Neural progenitor cell (in vitro differentiated cells): ENCODE measurements at regions not wholly inside any gene's neighbourhood (a gene's known extent, or its start where the extent isn't known, plus 50 kb on each side); places are given as distances from the start of the nearest gene placed in this dataset.

Source experiments
- DNase-seq: peaks from one replicate; pipeline ENCODE4 v3.0.0-alpha.2; 2016; ENCODE audit warnings: low spot score
- H2AFZ ChIP-seq: fragments of 200-600 bp; sonication (generic); replicated peaks from 2 replicates; pipeline ENCODE4 v1.6.1; 2016; ENCODE audit warnings: antibody characterized with exemption
- H3F3A ChIP-seq: fragments of 200-600 bp; sonication (generic); 2 replicates; pipeline ENCODE4 v1.6.1; 2016; ENCODE audit warnings: antibody characterized with exemption, low read depth
- H3K27ac ChIP-seq: fragments of 200-600 bp; sonication (generic); 2 replicates; pipeline ENCODE4 v1.5.1; 2016; ENCODE audit warnings: mild to moderate bottlenecking
- H3K27me3 ChIP-seq: fragments of 200-600 bp; sonication (generic); 2 replicates; pipeline ENCODE4 v1.6.1; 2016; ENCODE audit warnings: mild to moderate bottlenecking, moderate library complexity
- H3K36me3 ChIP-seq: fragments of 200-600 bp; sonication (generic); 2 replicates; pipeline ENCODE4 v1.5.1; 2016
- H3K4me1 ChIP-seq: fragments of 200-600 bp; sonication (generic); 2 replicates; pipeline ENCODE4 v1.6.1; 2016; ENCODE audit warnings: mixed run types
- H3K4me2 ChIP-seq: fragments of 200-600 bp; sonication (generic); 2 replicates; pipeline ENCODE4 v1.6.1; 2016
- H3K4me3 ChIP-seq: fragments of 200-600 bp; sonication (generic); 2 replicates; pipeline ENCODE4 v1.5.1; 2016
- H3K79me2 ChIP-seq: fragments of 200-600 bp; sonication (generic); 2 replicates; pipeline ENCODE4 v1.6.1; 2016; ENCODE audit warnings: low read depth
- H3K9ac ChIP-seq: fragments of 200-600 bp; sonication (generic); 2 replicates; pipeline ENCODE4 v1.6.1; 2016
- H3K9me3 ChIP-seq: fragments of 200-600 bp; sonication (generic); 2 replicates; pipeline ENCODE4 v1.5.1; 2016; ENCODE audit warnings: low read depth
- H4K20me1 ChIP-seq: fragments of 200-600 bp; sonication (generic); 2 replicates; pipeline ENCODE4 v1.6.1; 2016; ENCODE audit warnings: low read depth
- H3K27ac Mint-ChIP-seq: 3 replicates; pipeline ENCODE4 v1.8.0; 2021; ENCODE audit warnings: mixed read lengths
- H3K27me3 Mint-ChIP-seq: 2 replicates; pipeline ENCODE4 v1.8.0; 2022; ENCODE audit warnings: low read depth, mild to moderate bottlenecking, inconsistent platforms, moderate library complexity, mixed read lengths; ENCODE audit not compliant: insufficient read depth
- H3K36me3 Mint-ChIP-seq: 3 replicates; pipeline ENCODE4 v1.8.0; 2021; ENCODE audit warnings: mixed read lengths
- H3K4me1 Mint-ChIP-seq: 3 replicates; pipeline ENCODE4 v1.8.0; 2021; ENCODE audit warnings: mixed read lengths
- H3K4me3 Mint-ChIP-seq: 3 replicates; pipeline ENCODE4 v1.8.0; 2021; ENCODE audit warnings: mild to moderate bottlenecking, moderate library complexity, mixed read lengths
- H3K9me3 Mint-ChIP-seq: 3 replicates; pipeline ENCODE4 v1.8.0; 2020; ENCODE audit warnings: mixed read lengths
- EZH2 ChIP-seq: fragments of 200-600 bp; sonication (generic); IDR thresholded peaks from 2 replicates; pipeline ENCODE4 v1.6.1; 2017; ENCODE audit warnings: antibody characterized with exemption, mild to moderate bottlenecking, moderate library complexity
- EZH2phosphoT487 ChIP-seq: fragments of 200-600 bp; sonication (generic); IDR thresholded peaks from 2 replicates; pipeline ENCODE4 v1.6.1; 2017; ENCODE audit warnings: antibody characterized with exemption
- TF ChIP-seq, protein P1 (sequence below): fragments of 200-600 bp; sonication (generic); IDR thresholded peaks from 2 replicates; pipeline ENCODE4 v1.5.1; 2017; ENCODE audit warnings: antibody characterized with exemption, mild to moderate bottlenecking

DNA sequence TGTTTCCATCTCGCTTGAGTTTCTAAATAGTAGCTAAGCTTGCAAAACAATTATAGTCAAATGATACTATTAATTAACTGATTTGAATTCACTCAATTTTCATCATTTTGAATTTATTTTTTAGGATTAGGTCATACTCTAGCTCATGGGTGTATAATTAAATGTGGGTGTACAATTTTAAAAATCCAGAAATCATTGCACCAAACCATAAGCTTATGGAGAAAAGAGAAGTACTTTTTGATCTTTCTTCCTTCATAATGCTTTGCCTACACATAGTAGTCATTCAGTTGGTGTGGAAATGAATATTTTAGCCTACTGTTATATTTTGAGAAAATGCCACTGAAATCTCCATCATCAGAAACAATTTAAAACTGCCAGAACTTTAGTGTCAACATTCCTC is 175.1 kb downstream of the CD47 start:
- H2AFZ ChIP-seq, result no peak overlapping the region
- H3K4me2 ChIP-seq, result no peak overlapping the region
- no peaks in the 10 kb centered on the region for H4K20me1 ChIP-seq
- H3K4me1 ChIP-seq, result no peaks in the 10 kb centered on the region
- no peaks in the 10 kb centered on the region for H3F3A ChIP-seq
- TF ChIP-seq EZH2 (no peak), EZH2phosphoT487 (no peak)
- TF ChIP-seq, protein P1, sequence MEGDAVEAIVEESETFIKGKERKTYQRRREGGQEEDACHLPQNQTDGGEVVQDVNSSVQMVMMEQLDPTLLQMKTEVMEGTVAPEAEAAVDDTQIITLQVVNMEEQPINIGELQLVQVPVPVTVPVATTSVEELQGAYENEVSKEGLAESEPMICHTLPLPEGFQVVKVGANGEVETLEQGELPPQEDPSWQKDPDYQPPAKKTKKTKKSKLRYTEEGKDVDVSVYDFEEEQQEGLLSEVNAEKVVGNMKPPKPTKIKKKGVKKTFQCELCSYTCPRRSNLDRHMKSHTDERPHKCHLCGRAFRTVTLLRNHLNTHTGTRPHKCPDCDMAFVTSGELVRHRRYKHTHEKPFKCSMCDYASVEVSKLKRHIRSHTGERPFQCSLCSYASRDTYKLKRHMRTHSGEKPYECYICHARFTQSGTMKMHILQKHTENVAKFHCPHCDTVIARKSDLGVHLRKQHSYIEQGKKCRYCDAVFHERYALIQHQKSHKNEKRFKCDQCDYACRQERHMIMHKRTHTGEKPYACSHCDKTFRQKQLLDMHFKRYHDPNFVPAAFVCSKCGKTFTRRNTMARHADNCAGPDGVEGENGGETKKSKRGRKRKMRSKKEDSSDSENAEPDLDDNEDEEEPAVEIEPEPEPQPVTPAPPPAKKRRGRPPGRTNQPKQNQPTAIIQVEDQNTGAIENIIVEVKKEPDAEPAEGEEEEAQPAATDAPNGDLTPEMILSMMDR, result no peak
- no peaks in the 10 kb centered on the region for H3K79me2 ChIP-seq
- H3K36me3 ChIP-seq, result no peaks in the 10 kb centered on the region
- Mint-ChIP-seq H3K36me3 (no peaks in the 10 kb centered on the region), H3K9me3 (no peaks in the 10 kb centered on the region), H3K27me3 (peaks cover 2% of the 10 kb centered on the region), H3K27ac (no peak overlapping the region), H3K4me1 (no peaks in the 10 kb centered on the region), H3K4me3 (no peak overlapping the region)
- no peak for DNase-seq
- H3K4me3 ChIP-seq, result no peak overlapping the region
- H3K27ac ChIP-seq, result no peak overlapping the region
- no peaks in the 10 kb centered on the region for H3K27me3 ChIP-seq
- no peaks in the 10 kb centered on the region for H3K9me3 ChIP-seq
- H3K9ac ChIP-seq, result no peak overlapping the region

DNA sequence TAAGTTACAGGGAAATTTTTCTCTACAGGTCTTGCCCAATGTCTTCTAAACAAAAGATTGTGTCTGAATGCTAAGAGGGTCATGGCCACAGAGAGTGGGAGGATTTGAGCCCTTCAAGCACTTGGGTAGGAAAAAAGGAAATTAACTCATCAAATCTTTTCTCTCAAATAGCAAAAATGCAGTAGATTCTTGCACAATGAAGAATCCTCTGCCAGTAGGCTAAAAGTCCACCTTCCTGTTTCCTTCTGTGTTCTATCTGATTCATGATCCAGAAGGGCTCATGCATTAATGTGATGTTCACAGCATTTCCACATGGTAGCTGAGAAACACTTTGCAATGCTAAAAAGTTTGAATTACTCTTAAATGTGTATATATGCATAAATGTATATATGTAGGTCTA is 177.1 kb downstream of the CD47 start:
- no peak for DNase-seq
- H3K4me1 Mint-ChIP-seq, result no peaks in the 10 kb centered on the region
- no peaks in the 10 kb centered on the region for H3K9me3 Mint-ChIP-seq
- Histone ChIP-seq H2AFZ (no peak overlapping the region), H3K27me3 (no peaks in the 10 kb centered on the region), H3K4me1 (no peaks in the 10 kb centered on the region), H3F3A (no peaks in the 10 kb centered on the region), H3K9me3 (no peaks in the 10 kb centered on the region), H3K36me3 (no peaks in the 10 kb centered on the region), H3K27ac (no peak overlapping the region), H3K79me2 (no peaks in the 10 kb centered on the region), H3K4me3 (no peak overlapping the region), H3K4me2 (no peak overlapping the region), H3K9ac (no peak overlapping the region), H4K20me1 (no peaks in the 10 kb centered on the region)
- H3K27ac Mint-ChIP-seq, result no peak overlapping the region
- no peak overlapping the region for H3K4me3 Mint-ChIP-seq
- TF ChIP-seq EZH2 (no peak), EZH2phosphoT487 (no peak)
- TF ChIP-seq, protein P1, result no peak
- H3K36me3 Mint-ChIP-seq, result no peaks in the 10 kb centered on the region
- H3K27me3 Mint-ChIP-seq, result peaks cover 2% of the 10 kb centered on the region

DNA sequence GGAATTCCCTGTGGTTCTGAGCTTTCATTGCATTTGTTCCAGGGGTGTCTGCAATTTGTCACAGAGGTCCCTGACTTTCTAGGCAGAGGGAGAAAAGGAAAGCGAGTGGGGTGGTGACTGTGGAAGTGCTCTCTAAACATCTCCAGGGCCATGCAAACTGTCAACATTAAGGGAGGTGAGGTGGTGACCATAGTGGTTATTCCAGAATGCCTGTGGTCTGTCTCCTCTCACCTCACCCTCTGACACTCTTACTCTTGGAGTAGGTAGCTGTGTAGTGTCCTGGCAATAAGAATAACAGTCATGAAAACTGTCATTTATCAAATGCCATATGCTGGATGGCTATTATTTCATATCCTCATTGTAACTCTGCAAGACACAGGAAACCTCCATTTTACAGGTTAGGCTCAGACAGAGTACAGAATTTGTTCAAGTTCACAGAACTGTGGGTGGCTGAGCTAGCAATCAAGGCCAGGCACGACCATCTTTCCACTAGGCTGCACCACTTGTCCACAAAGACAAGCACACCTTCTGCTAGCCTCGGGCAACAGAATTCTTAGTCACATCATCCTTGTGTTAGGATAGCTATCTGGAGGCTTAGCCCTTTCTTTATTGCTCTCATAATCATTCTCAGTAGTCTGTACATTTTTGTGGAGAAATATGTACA is 179.4 kb downstream of the CD47 start:
- no peak for TF ChIP-seq EZH2phosphoT487
- TF ChIP-seq EZH2, result no peak
- TF ChIP-seq, protein P1, result no peak
- no peak overlapping the region for H3K27ac ChIP-seq

More for the DNA sequence above, 179.4 kb downstream of the CD47 start:
- no peaks in the 10 kb centered on the region for H3K9me3 ChIP-seq
- H2AFZ ChIP-seq, result no peak overlapping the region
- no peaks in the 10 kb centered on the region for H3K4me1 Mint-ChIP-seq
- no peak overlapping the region for H3K4me3 Mint-ChIP-seq
- no peaks in the 10 kb centered on the region for H3K27me3 ChIP-seq
- H3K36me3 Mint-ChIP-seq, result no peaks in the 10 kb centered on the region
- no peak overlapping the region for H3K27ac Mint-ChIP-seq
- no peaks in the 10 kb centered on the region for H3K36me3 ChIP-seq
- peaks cover 8% of the 10 kb centered on the region for H3K27me3 Mint-ChIP-seq
- H3K9ac ChIP-seq, result no peak overlapping the region
- DNase-seq, result no peak
- no peaks in the 10 kb centered on the region for H3K9me3 Mint-ChIP-seq
- no peaks in the 10 kb centered on the region for H4K20me1 ChIP-seq
- H3F3A ChIP-seq, result no peaks in the 10 kb centered on the region
- H3K4me1 ChIP-seq, result no peaks in the 10 kb centered on the region
- H3K4me3 ChIP-seq, result no peak overlapping the region
- no peak overlapping the region for H3K4me2 ChIP-seq
- no peaks in the 10 kb centered on the region for H3K79me2 ChIP-seq
